ENCODE measurements at regions not wholly inside any gene's neighbourhood (a gene's known extent, or its start where the extent isn't known, plus 50 kb on each side); places are given as distances from the start of the nearest gene placed in this dataset.

GRCh38 chr22:49149721-49150608 lies 677.7 kb downstream of the BRD1 start:
- no peak for TF ChIP-seq CTCF (IDR thresholded peaks at IDR 0.05; ENCODE audit: insufficient read depth, low read length, poor library complexity, severe bottlenecking)
- no peak for TF ChIP-seq EZH2phosphoT487 (conservative IDR thresholded peaks at IDR 0.05; ENCODE audit: low read length)
- no peak overlapping the region for H3K9ac ChIP-seq (ENCODE audit: low read length)
- H3K9me3 ChIP-seq (ENCODE audit: insufficient read depth, low read length): no peaks in the 10 kb centered on the region
- no peak overlapping the region for H2AFZ ChIP-seq (ENCODE audit: low read depth, low read length, severe bottlenecking)
- no peak overlapping the region for H3K27ac ChIP-seq (ENCODE audit: low read depth, low read length)
- no peaks in the 10 kb centered on the region for H3K79me2 ChIP-seq (ENCODE audit: insufficient read depth, low read length)
- no peaks in the 10 kb centered on the region for H3F3A ChIP-seq (ENCODE audit: insufficient read depth)
- H3K4me2 ChIP-seq (ENCODE audit: low read depth, low read length, poor library complexity, severe bottlenecking): no peak overlapping the region
- H3K4me3 ChIP-seq (ENCODE audit: insufficient read depth, low read length, poor library complexity, severe bottlenecking): no peak overlapping the region
- H4K20me1 ChIP-seq (ENCODE audit: low read depth, low read length): no peaks in the 10 kb centered on the region
- no peaks in the 10 kb centered on the region for H3K36me3 ChIP-seq (ENCODE audit: low read length)
- H3K9me2 ChIP-seq (replicated peaks; ENCODE audit: insufficient read depth, low read length): no peaks in the 10 kb centered on the region
- no peaks in the 10 kb centered on the region for H3K27me3 ChIP-seq (ENCODE audit: low read length)

- H3K4me2 ChIP-seq (ENCODE audit: low read depth, low read length, poor library complexity, severe bottlenecking): no peak overlapping the region
- H4K20me1 ChIP-seq (ENCODE audit: low read depth, low read length): no peaks in the 10 kb centered on the region
- H3K36me3 ChIP-seq (ENCODE audit: low read length): no peaks in the 10 kb centered on the region
- TF ChIP-seq CTCF (IDR thresholded peaks at IDR 0.05; ENCODE audit: insufficient read depth, low read length, poor library complexity, severe bottlenecking): no peak
- no peak for TF ChIP-seq EZH2phosphoT487 (conservative IDR thresholded peaks at IDR 0.05; ENCODE audit: low read length)
- H3K9ac ChIP-seq (ENCODE audit: low read length): no peak overlapping the region
- H3K79me2 ChIP-seq (ENCODE audit: insufficient read depth, low read length): no peaks in the 10 kb centered on the region
- H3K9me3 ChIP-seq (ENCODE audit: insufficient read depth, low read length): no peaks in the 10 kb centered on the region
- no peaks in the 10 kb centered on the region for H3K27me3 ChIP-seq (ENCODE audit: low read length)
- no peak overlapping the region for H3K4me3 ChIP-seq (ENCODE audit: insufficient read depth, low read length, poor library complexity, severe bottlenecking)
- no peak overlapping the region for H2AFZ ChIP-seq (ENCODE audit: low read depth, low read length, severe bottlenecking)
- H3K9me2 ChIP-seq (replicated peaks; ENCODE audit: insufficient read depth, low read length): no peaks in the 10 kb centered on the region
- no peak overlapping the region for H3K27ac ChIP-seq (ENCODE audit: low read depth, low read length)
- no peaks in the 10 kb centered on the region for H3F3A ChIP-seq (ENCODE audit: insufficient read depth)
Observed at GRCh38 chr22:49148895-49149418, 678.7 kb downstream of the BRD1 start.

GRCh38 chr22:49147617-49148175 lies 680.0 kb downstream of the BRD1 start:
- Histone ChIP-seq H3K4me3 (ENCODE audit: insufficient read depth, low read length, poor library complexity, severe bottlenecking) (no peak overlapping the region), H3K4me2 (ENCODE audit: low read depth, low read length, poor library complexity, severe bottlenecking) (no peak overlapping the region), H3K79me2 (ENCODE audit: insufficient read depth, low read length) (no peaks in the 10 kb centered on the region), H3K9me3 (ENCODE audit: insufficient read depth, low read length) (no peaks in the 10 kb centered on the region), H3K36me3 (ENCODE audit: low read length) (no peaks in the 10 kb centered on the region), H3F3A (ENCODE audit: insufficient read depth) (no peaks in the 10 kb centered on the region), H4K20me1 (ENCODE audit: low read depth, low read length) (no peaks in the 10 kb centered on the region), H3K9me2 (replicated peaks; ENCODE audit: insufficient read depth, low read length) (no peaks in the 10 kb centered on the region), H2AFZ (ENCODE audit: low read depth, low read length, severe bottlenecking) (no peak overlapping the region), H3K27me3 (ENCODE audit: low read length) (no peaks in the 10 kb centered on the region), H3K27ac (ENCODE audit: low read depth, low read length) (no peak overlapping the region), H3K9ac (ENCODE audit: low read length) (no peak overlapping the region)
- TF ChIP-seq EZH2phosphoT487 (conservative IDR thresholded peaks at IDR 0.05; ENCODE audit: low read length) (no peak), CTCF (IDR thresholded peaks at IDR 0.05; ENCODE audit: insufficient read depth, low read length, poor library complexity, severe bottlenecking) (no peak)
